Fibroblast of lung (primary cell): ENCODE measurements at regions not wholly inside any gene's neighbourhood (a gene's known extent, or its start where the extent isn't known, plus 50 kb on each side); places are given as distances from the start of the nearest gene placed in this dataset.

ENCODE experiments used
- DNase-seq, 2 donors: peaks; one replicate each; pipeline versions ENCODE4 v3.0.0 to v3.0.0-alpha.2; 2010; ENCODE audit warnings: low read depth in 2 of 2
- H2AFZ ChIP-seq: 2 replicates; pipeline ENCODE4 v1.5.1; 2012; ENCODE audit warnings: low read length, control low read depth, inconsistent platforms
- H3K27ac ChIP-seq: 2 replicates; pipeline ENCODE4 v1.5.1; 2011; ENCODE audit warnings: low read length, control low read depth; ENCODE audit not compliant: insufficient read depth
- H3K27me3 ChIP-seq: 2 replicates; pipeline ENCODE4 v1.5.1; 2011; ENCODE audit warnings: mild to moderate bottlenecking, low read length; ENCODE audit not compliant: control insufficient read depth, insufficient read depth
- H3K36me3 ChIP-seq: 2 replicates; pipeline ENCODE4 v1.5.1; 2011; ENCODE audit warnings: low read length; ENCODE audit not compliant: control insufficient read depth, insufficient read depth
- H3K4me1 ChIP-seq: 2 replicates; pipeline ENCODE4 v1.5.1; 2011; ENCODE audit warnings: low read length; ENCODE audit not compliant: control insufficient read depth, insufficient read depth; ENCODE audit errors: extremely low read depth
- H3K4me2 ChIP-seq: 2 replicates; pipeline ENCODE4 v1.5.1; 2011; ENCODE audit warnings: low read length, control low read depth; ENCODE audit not compliant: insufficient read depth; ENCODE audit errors: extremely low read depth
- H3K4me3 ChIP-seq, 4 experiments: fragments of 200-600 bp in 1 of 4; sonication (generic) in 1 of 4; replicated peaks in 1 of 4; 2 replicates each; pipeline ENCODE4 v1.5.1; 2011 to 2016; ENCODE audit warnings: low read length in 4 of 4, low read depth in 3 of 4, mild to moderate bottlenecking in 3 of 4, control low read depth in 2 of 4, inconsistent platforms in 1 of 4, mixed read lengths in 1 of 4; ENCODE audit not compliant: insufficient read depth in 1 of 4; ENCODE audit errors: control extremely low read depth in 1 of 4
- H3K79me2 ChIP-seq: 2 replicates; pipeline ENCODE4 v1.5.1; 2012; ENCODE audit warnings: mild to moderate bottlenecking, low read length, inconsistent platforms; ENCODE audit not compliant: control insufficient read depth, insufficient read depth
- H3K9ac ChIP-seq: 2 replicates; pipeline ENCODE4 v1.5.1; 2011; ENCODE audit warnings: mild to moderate bottlenecking, low read length, control low read depth; ENCODE audit not compliant: insufficient read depth
- H3K9me3 ChIP-seq: 2 replicates; pipeline ENCODE4 v1.5.1; 2012; ENCODE audit warnings: low read depth, low read length; ENCODE audit not compliant: control insufficient read depth, insufficient read depth
- H4K20me1 ChIP-seq: 2 replicates; pipeline ENCODE4 v1.5.1; 2011; ENCODE audit warnings: low read length; ENCODE audit not compliant: control insufficient read depth, insufficient read depth; ENCODE audit errors: extremely low read depth
- CTCF ChIP-seq, 2 donors: IDR thresholded peaks in 1 of 2; conservative IDR thresholded peaks in 1 of 2; 1 replicate in 1 of 2; 2 replicates in 1 of 2; pipeline ENCODE4 v1.5.1; 2011 to 2012; ENCODE audit warnings: low read length in 2 of 2, control low read depth in 1 of 2, inconsistent platforms in 1 of 2, low read depth in 1 of 2, mild to moderate bottlenecking in 1 of 2
- EZH2 ChIP-seq: IDR thresholded peaks from 2 replicates; pipeline ENCODE4 v1.5.1; 2012; ENCODE audit warnings: low read length, control low read depth, mild to moderate bottlenecking; ENCODE audit errors: missing control alignments

GRCh38 chrX:20974326-20974725, 399.9 kb upstream of the CNKSR2 start:
- no peak overlapping the region for H3K27ac ChIP-seq
- H3K9ac ChIP-seq: no peak overlapping the region
- no peak overlapping the region for H3K4me3 ChIP-seq
- DNase-seq: peak; percentile 12 to 18
- no peaks in the 10 kb centered on the region for H3K4me1 ChIP-seq
- TF ChIP-seq CTCF (conservative IDR thresholded peaks at IDR 0.05 in 1 of 2, IDR thresholded peaks at IDR 0.05 in 1 of 2; ENCODE audit: low read depth in 1 of 2, low read length in 2 of 2) (no peak), EZH2 (no peak)
- H4K20me1 ChIP-seq: no peaks in the 10 kb centered on the region
- no peaks in the 10 kb centered on the region for H3K79me2 ChIP-seq
- no peaks in the 10 kb centered on the region for H3K36me3 ChIP-seq
- H2AFZ ChIP-seq: no peak overlapping the region
- H3K27me3 ChIP-seq: no peaks in the 10 kb centered on the region
- no peaks in the 10 kb centered on the region for H3K9me3 ChIP-seq
- H3K4me2 ChIP-seq: no peak overlapping the region

- H4K20me1 ChIP-seq: no peaks in the 10 kb centered on the region
- no peak overlapping the region for H3K9ac ChIP-seq
- no peaks in the 10 kb centered on the region for H3K79me2 ChIP-seq
- TF ChIP-seq EZH2 (no peak), CTCF (conservative IDR thresholded peaks at IDR 0.05 in 1 of 2, IDR thresholded peaks at IDR 0.05 in 1 of 2; ENCODE audit: low read depth in 1 of 2, low read length in 2 of 2) (no peak)
- no peak overlapping the region for H2AFZ ChIP-seq
- H3K4me2 ChIP-seq: no peak overlapping the region
- no peaks in the 10 kb centered on the region for H3K4me1 ChIP-seq
- H3K27me3 ChIP-seq: no peaks in the 10 kb centered on the region
- no peaks in the 10 kb centered on the region for H3K36me3 ChIP-seq
- H3K9me3 ChIP-seq: no peaks in the 10 kb centered on the region
- H3K27ac ChIP-seq: no peak overlapping the region
- no peak overlapping the region for H3K4me3 ChIP-seq
- DNase-seq: no peak
Observed at GRCh38 chrX:20973038-20973437, 401.2 kb upstream of the CNKSR2 start.

DNA sequence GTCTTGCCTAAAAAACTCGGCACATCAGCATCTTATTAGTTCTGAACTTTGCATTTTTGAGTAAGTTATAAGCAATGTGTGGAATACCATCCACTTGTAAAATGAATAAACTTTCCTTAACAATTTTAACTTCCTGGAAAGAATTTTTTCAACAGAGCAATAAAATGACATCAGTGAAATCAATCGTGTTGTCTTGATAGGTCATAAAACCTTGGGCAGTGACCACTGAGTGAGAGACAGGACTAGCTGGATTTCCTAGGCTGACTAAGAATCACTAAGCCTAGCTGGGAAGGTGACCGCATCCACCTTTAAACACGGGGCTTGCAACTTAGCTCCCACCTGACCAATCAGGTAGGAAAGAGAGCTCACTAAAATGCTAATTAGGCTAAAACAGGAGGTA, 403.0 kb upstream of the CNKSR2 start:
- Histone ChIP-seq H3K27me3 (no peaks in the 10 kb centered on the region), H3K36me3 (no peaks in the 10 kb centered on the region), H3K9ac (no peak overlapping the region), H4K20me1 (no peaks in the 10 kb centered on the region), H3K79me2 (no peaks in the 10 kb centered on the region), H3K4me3 (no peak overlapping the region), H2AFZ (no peak overlapping the region), H3K27ac (no peak overlapping the region), H3K4me2 (no peak overlapping the region), H3K4me1 (no peaks in the 10 kb centered on the region), H3K9me3 (no peaks in the 10 kb centered on the region)
- no peak for DNase-seq
- TF ChIP-seq CTCF (conservative IDR thresholded peaks at IDR 0.05 in 1 of 2, IDR thresholded peaks at IDR 0.05 in 1 of 2; ENCODE audit: low read depth in 1 of 2, low read length in 2 of 2) (no peak), EZH2 (no peak)
